Trophoblast cell (in vitro differentiated cells and primary cell): ENCODE measurements at regions not wholly inside any gene's neighbourhood (a gene's known extent, or its start where the extent isn't known, plus 50 kb on each side); places are given as distances from the start of the nearest gene placed in this dataset.

Source experiments
- DNase-seq, 2 donors: peaks; one replicate each; pipeline ENCODE4 v3.0.0-alpha.2; 2016
- H2AFZ ChIP-seq: 2 replicates; pipeline ENCODE4 v1.6.1; 2013; ENCODE audit warnings: low read length, moderate library complexity, mild to moderate bottlenecking; ENCODE audit not compliant: insufficient read depth, poor library complexity
- H2AK5ac ChIP-seq: 2 replicates; pipeline ENCODE4 v1.6.1; 2013; ENCODE audit warnings: mild to moderate bottlenecking, low read length
- H2BK120ac ChIP-seq: 2 replicates; pipeline ENCODE4 v1.6.1; 2013; ENCODE audit warnings: low read length, mild to moderate bottlenecking, moderate library complexity; ENCODE audit not compliant: insufficient read depth, poor library complexity
- H2BK12ac ChIP-seq: 2 replicates; pipeline ENCODE4 v1.6.1; 2013; ENCODE audit warnings: mild to moderate bottlenecking, low read length, moderate library complexity
- H2BK5ac ChIP-seq: 2 replicates; pipeline ENCODE4 v1.6.1; 2013; ENCODE audit warnings: low read length, low read depth, moderate library complexity, mild to moderate bottlenecking; ENCODE audit not compliant: poor library complexity
- H3K14ac ChIP-seq: 2 replicates; pipeline ENCODE4 v1.6.1; 2013; ENCODE audit warnings: mild to moderate bottlenecking, low read length
- H3K18ac ChIP-seq: 2 replicates; pipeline ENCODE4 v1.6.1; 2013; ENCODE audit warnings: mild to moderate bottlenecking, low read length
- H3K23ac ChIP-seq: 2 replicates; pipeline ENCODE4 v1.6.1; 2013; ENCODE audit warnings: low read length
- H3K27ac ChIP-seq: 2 replicates; pipeline ENCODE4 v1.5.1; 2013; ENCODE audit warnings: low read depth, mild to moderate bottlenecking, inconsistent platforms, low read length, moderate library complexity
- H3K27me3 ChIP-seq: 2 replicates; pipeline ENCODE4 v1.6.1; 2013; ENCODE audit warnings: inconsistent platforms, mild to moderate bottlenecking, low read length, moderate library complexity; ENCODE audit not compliant: insufficient read depth
- H3K36me3 ChIP-seq, 2 experiments: 1 replicate in 1 of 2; 2 replicates in 1 of 2; pipeline ENCODE4 v1.6.1; 2013; ENCODE audit warnings: low read length in 2 of 2, mild to moderate bottlenecking in 2 of 2, moderate library complexity in 1 of 2; ENCODE audit not compliant: insufficient read depth in 2 of 2, control insufficient read depth in 1 of 2
- H3K4ac ChIP-seq: 2 replicates; pipeline ENCODE4 v1.6.1; 2013; ENCODE audit warnings: low read depth, mild to moderate bottlenecking, low read length, moderate library complexity
- H3K4me1 ChIP-seq, 2 experiments: 1 replicate in 1 of 2; 2 replicates in 1 of 2; pipeline ENCODE4 v1.6.1; 2013; ENCODE audit warnings: low read length in 2 of 2, mild to moderate bottlenecking in 2 of 2, moderate library complexity in 1 of 2; ENCODE audit not compliant: insufficient read depth in 2 of 2, control insufficient read depth in 1 of 2
- H3K4me2 ChIP-seq: 2 replicates; pipeline ENCODE4 v1.6.1; 2013; ENCODE audit warnings: inconsistent platforms, mild to moderate bottlenecking, low read length, moderate library complexity
- H3K4me3 ChIP-seq: 2 replicates; pipeline ENCODE4 v1.5.1; 2013; ENCODE audit warnings: mild to moderate bottlenecking, low read depth, low read length, inconsistent platforms
- H3K79me1 ChIP-seq: one replicate; pipeline ENCODE4 v1.6.1; 2013; ENCODE audit warnings: low read length
- H3K79me2 ChIP-seq: 2 replicates; pipeline ENCODE4 v1.6.1; 2013; ENCODE audit warnings: low read length, mild to moderate bottlenecking; ENCODE audit not compliant: control insufficient read depth, insufficient read depth, poor library complexity
- H3K9ac ChIP-seq: 2 replicates; pipeline ENCODE4 v1.6.1; 2013; ENCODE audit warnings: mild to moderate bottlenecking, low read length
- H3K9me3 ChIP-seq: 2 replicates; pipeline ENCODE4 v1.6.1; 2013; ENCODE audit warnings: low read depth, mild to moderate bottlenecking, control low read depth, inconsistent platforms, low read length; ENCODE audit not compliant: insufficient read depth
- H4K12ac ChIP-seq: 2 replicates; pipeline ENCODE4 v1.6.1; 2013; ENCODE audit warnings: low read depth, mild to moderate bottlenecking, low read length, moderate library complexity
- H4K8ac ChIP-seq: 2 replicates; pipeline ENCODE4 v1.6.1; 2013; ENCODE audit warnings: low read depth, mild to moderate bottlenecking, low read length, moderate library complexity
- H4K91ac ChIP-seq: one replicate; pipeline ENCODE4 v1.6.1; 2013; ENCODE audit warnings: low read depth, mild to moderate bottlenecking, low read length, moderate library complexity
- WGBS: extraction: QIAGEN DNeasy Blood & Tissue Kit; methylation state at CpG from one replicate; pipeline ENCODE4 v1.1.7; 2013; ENCODE audit warnings: missing lambda C conversion rate; ENCODE audit not compliant: insufficient read length, insufficient coverage; ENCODE audit errors: extremely low coverage; 5-methylcytosine and 5-hydroxymethylcytosine counted together

DNA sequence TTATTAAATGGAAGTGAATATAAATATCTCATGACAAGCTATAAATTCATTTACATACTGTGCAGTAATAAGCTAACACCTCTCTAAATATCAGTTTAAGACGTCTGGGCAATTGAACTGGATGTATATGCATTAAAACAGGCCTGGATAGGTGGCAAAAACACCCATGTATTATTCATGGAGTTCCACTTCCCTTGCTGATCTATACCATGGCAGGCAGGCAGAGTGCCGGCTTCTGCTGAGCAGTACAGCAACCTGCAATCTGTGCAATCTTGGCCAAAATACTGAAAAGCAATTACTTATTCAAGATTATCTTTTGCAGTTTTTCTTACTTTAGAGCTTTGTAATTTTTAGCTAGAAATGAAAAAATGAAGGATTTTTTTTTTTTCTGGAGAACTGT is 112.1 kb upstream of the PIEZO2 start:
- no peaks in the 10 kb centered on the region for H3K79me2 ChIP-seq
- no peak overlapping the region for H3K4ac ChIP-seq
- H4K91ac ChIP-seq = no peak overlapping the region
- H2BK12ac ChIP-seq = no peak overlapping the region
- no peak overlapping the region for H2AK5ac ChIP-seq
- no peaks in the 10 kb centered on the region for H3K27me3 ChIP-seq
- no peak overlapping the region for H2BK120ac ChIP-seq
- H3K9me3 ChIP-seq = no peaks in the 10 kb centered on the region
- H3K79me1 ChIP-seq = no peaks in the 10 kb centered on the region
- no peak overlapping the region for H3K27ac ChIP-seq
- no peak overlapping the region for H2AFZ ChIP-seq
- WGBS = no CpG with 5 or more reads among the region's 2 CpGs
- no peak for DNase-seq
- H3K9ac ChIP-seq = no peak overlapping the region
- no peak overlapping the region for H4K12ac ChIP-seq
- H3K4me1 ChIP-seq = no peaks in the 10 kb centered on the region
- no peak overlapping the region for H3K14ac ChIP-seq
- no peak overlapping the region for H2BK5ac ChIP-seq
- no peak overlapping the region for H3K4me2 ChIP-seq
- no peak overlapping the region for H3K4me3 ChIP-seq
- no peaks in the 10 kb centered on the region for H3K36me3 ChIP-seq
- no peak overlapping the region for H4K8ac ChIP-seq
- H3K23ac ChIP-seq = no peak overlapping the region
- H3K18ac ChIP-seq = no peak overlapping the region

DNA sequence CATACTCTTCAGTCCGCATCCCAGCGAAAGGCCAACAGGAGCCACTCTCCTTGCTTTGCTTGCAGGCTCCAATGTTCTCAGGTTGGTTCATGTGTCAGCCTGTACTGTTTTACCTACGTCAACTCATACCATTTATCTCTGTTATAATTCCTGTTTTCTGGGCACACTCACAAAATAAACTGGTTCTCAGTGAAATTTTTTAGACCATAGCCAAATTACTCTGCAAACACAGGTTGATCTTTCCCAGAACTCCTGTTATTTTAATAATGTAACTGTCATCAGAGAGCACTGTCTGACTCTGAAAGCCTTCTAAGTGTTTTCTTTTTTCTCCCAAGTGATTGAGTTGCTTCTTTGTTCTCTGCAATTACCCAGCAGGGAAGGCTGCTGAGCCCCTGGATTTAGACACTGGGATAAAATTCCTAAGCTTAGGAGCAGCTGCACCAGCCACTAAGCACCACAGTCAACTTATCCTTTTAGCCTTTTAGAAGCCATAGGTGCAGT is 111.6 kb upstream of the PIEZO2 start:
- Histone ChIP-seq H3K79me1 (no peaks in the 10 kb centered on the region), H3K18ac (no peak overlapping the region), H3K14ac (no peak overlapping the region), H3K9ac (no peak overlapping the region), H2BK120ac (no peak overlapping the region), H3K79me2 (no peaks in the 10 kb centered on the region), H2AK5ac (no peak overlapping the region), H3K4me1 (no peaks in the 10 kb centered on the region), H2BK5ac (no peak overlapping the region), H3K4me2 (no peak overlapping the region), H3K4ac (no peak overlapping the region), H3K4me3 (no peak overlapping the region), H3K9me3 (no peaks in the 10 kb centered on the region), H4K8ac (no peak overlapping the region), H3K27me3 (no peaks in the 10 kb centered on the region), H2BK12ac (no peak overlapping the region), H2AFZ (no peak overlapping the region), H3K23ac (no peak overlapping the region), H4K12ac (no peak overlapping the region), H3K36me3 (no peaks in the 10 kb centered on the region), H4K91ac (no peak overlapping the region), H3K27ac (no peak overlapping the region)
- no CpG with 5 or more reads among the region's 3 CpGs for WGBS
- no peak for DNase-seq

DNA sequence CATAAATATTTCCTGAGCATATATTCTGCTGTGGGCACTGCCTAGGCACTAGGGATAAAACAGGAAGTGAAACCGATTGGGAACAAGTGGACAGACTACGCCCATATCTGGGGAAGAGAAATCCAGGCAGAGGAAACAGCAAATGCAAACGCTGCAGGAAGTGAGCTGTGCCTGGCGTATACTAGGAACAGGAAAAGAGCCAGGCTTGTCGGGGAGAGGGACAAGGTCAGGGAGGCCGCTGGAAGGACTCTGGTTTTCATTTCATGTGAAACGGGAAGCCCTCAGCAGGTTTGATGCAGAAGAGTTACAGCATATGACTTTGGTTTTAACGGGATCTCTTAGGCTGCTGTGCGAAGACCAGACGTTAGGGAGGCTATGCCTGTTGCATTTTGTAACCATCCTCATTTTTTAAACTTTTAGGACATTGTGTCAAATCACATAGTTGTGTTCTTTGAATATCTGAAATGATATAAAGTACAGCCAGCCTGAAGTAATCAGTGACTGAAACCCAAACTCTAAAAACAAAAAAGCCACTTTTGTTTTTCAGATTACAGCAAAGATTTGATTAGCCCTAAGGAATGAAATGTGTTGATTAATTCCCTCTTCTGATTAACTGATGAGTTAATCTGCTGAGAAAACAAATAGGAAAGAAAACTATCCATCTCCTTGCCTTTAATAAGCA is 110.2 kb upstream of the PIEZO2 start:
- Histone ChIP-seq H3K36me3 (no peaks in the 10 kb centered on the region), H3K4me2 (no peak overlapping the region), H4K8ac (no peak overlapping the region), H3K14ac (no peak overlapping the region), H3K9ac (no peak overlapping the region), H2BK5ac (no peak overlapping the region), H3K79me2 (no peaks in the 10 kb centered on the region), H3K4me1 (no peaks in the 10 kb centered on the region), H3K18ac (no peak overlapping the region), H2BK120ac (no peak overlapping the region), H4K91ac (no peak overlapping the region), H3K4ac (no peak overlapping the region), H4K12ac (no peak overlapping the region), H3K27ac (no peak overlapping the region), H2AFZ (no peak overlapping the region), H3K27me3 (no peaks in the 10 kb centered on the region), H3K9me3 (no peaks in the 10 kb centered on the region), H2BK12ac (no peak overlapping the region), H2AK5ac (no peak overlapping the region), H3K4me3 (no peak overlapping the region), H3K23ac (no peak overlapping the region), H3K79me1 (no peaks in the 10 kb centered on the region)
- no CpG with 5 or more reads among the region's 10 CpGs for WGBS
- no peak for DNase-seq

DNA sequence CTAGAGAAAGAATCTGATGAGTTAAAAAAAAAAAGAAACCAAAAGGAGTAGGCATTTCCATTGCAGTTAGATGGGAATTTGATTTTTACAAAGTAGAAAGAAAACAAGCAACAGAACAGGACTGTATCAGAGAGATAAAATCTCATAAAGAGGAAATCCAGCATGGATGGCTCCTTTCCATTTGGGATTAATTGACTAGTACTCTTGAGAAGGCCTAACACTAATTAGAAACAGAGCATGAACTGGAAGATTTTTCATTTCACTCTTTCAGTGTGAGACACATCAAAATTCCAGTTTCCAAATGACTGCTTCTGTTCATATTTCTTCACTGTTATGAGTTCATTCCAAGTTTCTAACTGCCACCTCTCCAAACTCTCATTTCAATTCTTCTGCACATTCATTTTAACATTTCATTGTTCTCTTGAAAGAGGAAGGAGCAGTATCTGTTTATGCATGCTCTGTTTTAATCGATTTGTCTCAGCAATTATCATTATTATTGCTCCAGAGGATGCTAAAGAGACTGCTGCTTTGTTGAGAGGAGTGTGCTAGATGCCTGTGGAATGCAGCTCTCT is 108.8 kb upstream of the PIEZO2 start:
- Histone ChIP-seq H2BK120ac (no peak overlapping the region), H4K8ac (no peak overlapping the region), H2BK5ac (no peak overlapping the region), H3K27ac (no peak overlapping the region), H3K14ac (no peak overlapping the region), H2AFZ (no peak overlapping the region), H3K36me3 (no peaks in the 10 kb centered on the region), H3K4me2 (no peak overlapping the region), H2BK12ac (no peak overlapping the region), H4K12ac (no peak overlapping the region), H4K91ac (no peak overlapping the region), H3K79me2 (no peaks in the 10 kb centered on the region), H3K27me3 (no peaks in the 10 kb centered on the region), H3K79me1 (no peaks in the 10 kb centered on the region), H3K9me3 (no peaks in the 10 kb centered on the region), H3K4ac (no peak overlapping the region), H3K4me1 (no peaks in the 10 kb centered on the region), H2AK5ac (no peak overlapping the region), H3K4me3 (no peak overlapping the region), H3K9ac (no peak overlapping the region), H3K18ac (no peak overlapping the region), H3K23ac (no peak overlapping the region)
- WGBS = no CpG with 5 or more reads among the region's 1 CpG
- DNase-seq = no peak
